DND-41 (cell line): ENCODE measurements at regions not wholly inside any gene's neighbourhood (a gene's known extent, or its start where the extent isn't known, plus 50 kb on each side); places are given as distances from the start of the nearest gene placed in this dataset.

Source experiments
- EZH2 ChIP-seq: IDR thresholded peaks from 3 replicates; pipeline ENCODE4 v1.6.1; 2012; ENCODE audit warnings: borderline replicate concordance, low read depth, mild to moderate bottlenecking, moderate library complexity, low read length, inconsistent platforms; ENCODE audit not compliant: severe bottlenecking
- TF ChIP-seq, protein P1 (sequence below): IDR thresholded peaks from 2 replicates; pipeline ENCODE4 v1.5.1; 2012; ENCODE audit warnings: borderline replicate concordance, low read length, moderate library complexity, mild to moderate bottlenecking; ENCODE audit not compliant: poor library complexity, severe bottlenecking; ENCODE audit errors: extremely low read depth

DNA sequence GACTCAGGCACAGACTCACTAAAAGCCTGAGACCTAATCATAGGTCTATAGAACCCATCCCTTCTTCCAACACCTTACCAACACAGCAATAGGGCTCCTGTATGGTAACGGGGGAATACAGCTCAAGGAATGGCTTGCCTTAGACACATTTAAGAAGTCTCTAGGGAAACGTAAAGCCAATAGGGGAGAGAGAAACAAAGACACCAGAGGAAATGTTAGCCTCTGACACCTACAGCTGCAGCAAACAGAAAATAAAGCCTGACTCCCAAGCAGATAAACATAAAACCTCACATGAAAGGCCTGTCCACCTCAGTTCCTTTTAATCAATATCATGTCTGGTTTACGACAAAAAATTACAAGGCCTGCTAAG, 51.1 kb upstream of the NCOA1 start:
- TF ChIP-seq, protein P1, sequence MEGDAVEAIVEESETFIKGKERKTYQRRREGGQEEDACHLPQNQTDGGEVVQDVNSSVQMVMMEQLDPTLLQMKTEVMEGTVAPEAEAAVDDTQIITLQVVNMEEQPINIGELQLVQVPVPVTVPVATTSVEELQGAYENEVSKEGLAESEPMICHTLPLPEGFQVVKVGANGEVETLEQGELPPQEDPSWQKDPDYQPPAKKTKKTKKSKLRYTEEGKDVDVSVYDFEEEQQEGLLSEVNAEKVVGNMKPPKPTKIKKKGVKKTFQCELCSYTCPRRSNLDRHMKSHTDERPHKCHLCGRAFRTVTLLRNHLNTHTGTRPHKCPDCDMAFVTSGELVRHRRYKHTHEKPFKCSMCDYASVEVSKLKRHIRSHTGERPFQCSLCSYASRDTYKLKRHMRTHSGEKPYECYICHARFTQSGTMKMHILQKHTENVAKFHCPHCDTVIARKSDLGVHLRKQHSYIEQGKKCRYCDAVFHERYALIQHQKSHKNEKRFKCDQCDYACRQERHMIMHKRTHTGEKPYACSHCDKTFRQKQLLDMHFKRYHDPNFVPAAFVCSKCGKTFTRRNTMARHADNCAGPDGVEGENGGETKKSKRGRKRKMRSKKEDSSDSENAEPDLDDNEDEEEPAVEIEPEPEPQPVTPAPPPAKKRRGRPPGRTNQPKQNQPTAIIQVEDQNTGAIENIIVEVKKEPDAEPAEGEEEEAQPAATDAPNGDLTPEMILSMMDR, result no peak
- no peak for TF ChIP-seq EZH2
